ENCODE measurements at regions not wholly inside any gene's neighbourhood (a gene's known extent, or its start where the extent isn't known, plus 50 kb on each side); places are given as distances from the start of the nearest gene placed in this dataset.
A peak's percentile ranks its signal among the peaks of the same experiment; 100 is the strongest.
"Not testable (repeated sequence)": the region's sequence is repeated elsewhere in the genome, so short reads cannot be mapped to it uniquely, and the experiment has no call there.

DNA sequence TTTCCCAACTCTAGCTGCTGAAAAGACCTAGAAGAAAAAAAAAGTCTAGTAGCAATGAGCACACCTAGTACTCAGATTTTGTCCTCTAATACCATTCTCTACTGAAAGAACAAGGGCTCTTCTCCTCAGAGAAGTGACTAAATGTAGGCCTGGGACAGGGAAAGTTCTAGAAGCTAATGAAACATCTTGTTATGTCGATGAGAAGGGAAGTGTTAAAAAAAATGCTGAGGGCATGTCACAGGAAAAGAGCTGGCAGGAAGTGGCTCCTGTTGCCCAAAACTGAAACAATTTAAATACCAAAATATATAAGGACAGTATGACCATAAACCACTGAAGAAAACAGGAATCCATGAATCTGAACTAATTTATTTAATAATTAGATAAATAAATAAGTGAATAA lies 581.4 kb upstream of the TBL1XR1 start:
- no peak for DNase-seq (ENCODE audit: low spot score)

DNA sequence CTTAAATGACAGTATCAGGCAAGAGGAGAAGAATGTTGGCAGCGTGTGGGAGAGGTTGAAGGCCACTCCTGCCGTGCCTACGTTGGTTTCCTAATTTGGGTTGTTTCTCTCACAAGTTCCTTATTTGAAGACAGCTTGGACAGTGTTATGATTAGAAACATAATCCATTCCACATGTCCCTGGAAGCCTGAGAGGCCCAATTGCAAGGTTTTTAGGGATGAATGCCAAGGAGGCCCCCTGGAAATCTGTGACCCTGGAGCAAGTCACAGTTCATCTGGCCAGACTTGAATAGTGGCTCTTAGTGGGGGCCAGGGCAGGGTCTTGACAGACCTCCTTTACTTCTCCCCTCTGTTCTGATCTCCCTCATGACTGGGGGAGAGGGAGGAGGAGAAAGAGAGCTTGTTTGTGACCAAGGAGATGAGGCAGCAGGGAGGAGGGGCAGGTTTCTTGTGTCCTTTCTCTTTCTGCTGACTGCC lies 584.4 kb upstream of the TBL1XR1 start:
- peak; percentile 57 for DNase-seq (ENCODE audit: low spot score)

DNA sequence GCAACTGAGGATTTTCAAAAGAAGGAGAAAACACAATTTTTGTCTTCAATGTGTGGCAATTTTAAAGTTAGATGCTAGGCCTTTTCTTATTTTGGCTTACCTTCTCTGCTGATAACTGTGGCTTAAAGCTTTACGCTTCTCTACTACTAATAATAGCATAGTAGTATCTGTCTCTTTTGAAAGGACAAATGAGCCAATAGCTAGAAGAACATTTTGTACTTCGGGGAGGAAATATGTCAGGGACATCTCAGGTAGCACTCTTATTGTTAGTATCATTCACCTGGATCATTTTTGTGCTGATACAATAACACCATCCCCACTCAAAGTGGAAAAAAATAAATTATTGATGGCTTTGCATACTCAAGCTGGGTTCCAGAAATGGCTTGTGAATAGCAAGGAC lies 586.1 kb upstream of the TBL1XR1 start:
- no peak for DNase-seq (ENCODE audit: low spot score)

DNA sequence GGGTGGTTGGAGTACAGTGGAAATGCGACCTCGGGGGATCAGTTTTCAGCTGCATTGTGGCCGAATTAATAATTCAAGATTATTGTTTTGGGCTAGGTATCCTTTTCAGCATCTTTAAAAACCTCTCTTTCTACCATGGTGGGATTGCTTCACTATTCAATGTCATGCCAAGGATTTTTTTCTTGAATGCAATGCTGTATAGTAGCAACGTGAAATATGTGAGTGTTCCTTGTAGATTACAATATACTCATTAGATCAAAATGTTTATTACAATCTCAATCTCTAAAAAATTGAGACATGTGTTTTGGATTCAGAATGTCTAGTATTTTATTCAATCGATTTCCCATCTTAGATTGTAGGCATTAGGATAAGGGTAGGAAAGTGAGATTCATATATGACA lies 586.5 kb upstream of the TBL1XR1 start:
- DNase-seq (ENCODE audit: low spot score), result no peak

DNA sequence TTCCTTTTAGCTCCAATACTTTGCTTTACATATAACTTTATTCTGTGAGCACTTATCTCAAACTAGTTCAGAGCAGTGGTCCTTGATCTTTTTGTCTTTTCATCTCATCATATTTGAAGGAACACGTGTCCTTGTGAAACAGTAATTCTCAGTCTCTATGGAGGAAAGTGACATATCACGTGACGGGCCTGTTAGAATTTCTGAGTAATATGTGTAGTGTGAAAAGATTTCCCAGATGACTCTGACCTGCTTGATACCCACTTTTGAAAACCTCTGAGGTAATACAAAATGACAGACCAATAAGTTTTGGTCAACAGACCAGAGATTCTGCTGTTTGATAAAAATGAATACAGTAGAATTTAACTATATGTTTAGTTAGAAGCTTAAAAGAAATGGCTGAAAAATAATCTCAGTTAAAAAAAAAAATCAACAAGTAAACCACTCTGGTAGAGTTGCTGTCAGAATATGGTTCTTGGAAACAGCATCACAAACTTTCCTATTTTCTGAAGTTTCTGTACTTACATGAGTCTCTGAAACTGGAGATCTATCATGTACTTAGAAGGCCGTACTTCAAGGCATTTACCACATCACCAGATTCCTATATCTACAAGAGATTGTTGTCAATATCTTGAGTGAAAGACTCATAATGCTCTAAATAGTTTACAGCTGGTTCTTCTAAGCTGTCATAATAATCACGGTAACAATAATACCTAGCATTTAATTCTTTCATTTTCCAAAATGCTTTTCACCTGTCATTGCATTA lies 590.2 kb upstream of the TBL1XR1 start:
- DNase-seq (ENCODE audit: low spot score), result no peak

DNA sequence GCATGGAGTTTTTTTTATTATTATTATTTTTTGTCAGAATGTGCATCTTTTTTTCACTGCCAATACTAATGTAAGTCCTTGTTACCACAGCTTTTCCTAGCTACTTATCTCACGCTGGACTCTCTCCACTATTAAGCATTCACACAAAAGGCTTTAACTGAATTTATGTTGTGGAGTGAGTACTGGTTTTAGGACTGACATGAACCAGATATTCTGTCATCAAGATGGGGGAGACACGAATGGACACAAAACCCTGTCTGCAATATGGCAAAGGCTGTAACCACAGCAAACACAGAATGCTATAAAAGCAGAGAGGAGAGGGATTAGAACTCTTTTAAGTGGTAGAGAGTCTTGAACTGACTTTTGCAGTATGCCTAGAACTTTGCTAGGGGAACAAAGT lies 592.2 kb upstream of the TBL1XR1 start:
- DNase-seq (ENCODE audit: low spot score), result no peak

DNA sequence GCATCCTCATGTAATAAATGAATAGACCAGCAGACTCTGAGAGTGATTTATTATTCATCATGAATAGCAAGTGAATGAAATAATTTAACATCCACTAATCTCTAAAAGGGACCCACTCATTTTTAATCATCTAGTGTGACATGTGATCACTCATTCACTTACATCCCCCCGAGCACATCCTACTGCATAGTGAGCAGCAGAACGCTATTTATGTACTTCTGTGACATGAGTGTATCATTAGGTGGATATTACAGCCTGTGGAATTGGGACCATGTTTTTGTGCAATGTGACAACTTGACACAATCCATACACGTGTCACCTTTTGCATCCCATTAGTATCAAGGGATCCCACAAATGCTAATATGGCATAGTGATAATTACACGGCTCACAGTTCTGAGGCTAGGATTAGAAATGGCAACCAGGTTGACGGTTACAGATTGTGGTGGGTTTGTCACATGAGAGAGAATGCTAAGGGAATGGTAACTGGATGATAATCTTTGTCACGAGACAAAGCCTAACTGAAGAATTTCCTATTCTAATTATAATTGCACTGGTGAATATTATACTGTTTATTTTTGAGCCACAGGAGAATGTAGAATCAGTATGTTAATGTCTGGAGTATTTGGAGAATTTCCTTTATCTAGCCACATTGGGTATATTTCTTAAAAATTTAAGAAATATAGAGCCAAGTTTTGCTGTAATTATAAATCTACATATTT lies 595.2 kb upstream of the TBL1XR1 start:
- peak; percentile 29 for DNase-seq (ENCODE audit: low spot score)

DNA sequence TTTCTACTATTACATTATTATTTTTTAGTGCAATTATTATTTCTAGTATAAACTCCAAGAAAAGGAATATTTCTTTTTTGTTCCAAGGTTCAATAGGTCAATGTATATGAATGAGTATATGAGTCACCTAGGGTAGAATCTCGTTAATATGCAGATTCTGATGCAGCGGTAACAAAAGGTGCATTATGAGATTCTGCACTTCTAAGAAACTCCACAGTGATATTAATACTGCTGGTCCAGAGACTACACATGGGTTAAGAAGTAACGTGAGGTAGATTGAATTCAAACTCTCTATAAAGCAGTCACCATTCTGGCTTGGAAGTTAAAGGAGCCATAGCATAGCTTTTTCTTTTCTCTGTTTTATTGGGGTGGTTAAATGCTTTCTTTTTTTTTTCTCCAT lies 596.2 kb upstream of the TBL1XR1 start:
- DNase-seq (ENCODE audit: low spot score), result no peak

DNA sequence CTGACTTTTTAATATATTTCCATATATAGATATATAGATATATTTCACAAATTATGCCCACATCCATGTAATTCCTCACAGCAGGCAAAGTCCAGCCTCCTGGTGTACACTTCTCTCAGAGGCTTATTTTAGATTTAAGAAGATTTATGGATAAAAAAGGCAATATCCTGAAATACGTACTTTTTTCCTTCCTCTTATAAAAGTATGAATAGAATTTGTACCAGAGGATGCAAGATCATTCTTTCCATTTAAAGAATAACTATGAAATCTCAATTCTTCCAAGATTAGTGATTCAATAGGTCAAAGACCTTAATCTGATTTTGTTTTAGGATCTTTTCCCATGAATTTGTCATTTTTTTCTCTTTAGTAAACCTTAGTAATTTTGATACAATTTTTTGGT lies 597.9 kb upstream of the TBL1XR1 start:
- no peak for DNase-seq (ENCODE audit: low spot score)

DNA sequence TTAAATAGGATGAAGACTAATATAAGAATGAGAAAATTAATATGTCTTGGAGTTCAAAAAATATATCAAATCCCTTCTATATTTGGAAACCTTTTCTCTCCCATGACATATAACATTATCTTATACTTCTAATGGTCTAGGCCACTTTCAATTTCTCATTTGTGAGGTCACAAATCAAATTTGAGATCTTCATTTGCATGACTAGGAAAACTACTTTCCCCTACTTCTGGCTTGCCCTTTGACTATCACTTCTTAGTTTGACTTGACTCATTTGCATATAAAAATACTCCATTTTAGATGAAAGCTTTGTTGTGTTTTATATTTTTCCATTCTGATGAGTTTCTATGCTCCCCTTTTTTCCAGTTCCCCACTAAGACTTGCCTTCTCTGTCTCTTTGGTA lies 598.6 kb upstream of the TBL1XR1 start:
- DNase-seq (ENCODE audit: low spot score), result no peak

DNA sequence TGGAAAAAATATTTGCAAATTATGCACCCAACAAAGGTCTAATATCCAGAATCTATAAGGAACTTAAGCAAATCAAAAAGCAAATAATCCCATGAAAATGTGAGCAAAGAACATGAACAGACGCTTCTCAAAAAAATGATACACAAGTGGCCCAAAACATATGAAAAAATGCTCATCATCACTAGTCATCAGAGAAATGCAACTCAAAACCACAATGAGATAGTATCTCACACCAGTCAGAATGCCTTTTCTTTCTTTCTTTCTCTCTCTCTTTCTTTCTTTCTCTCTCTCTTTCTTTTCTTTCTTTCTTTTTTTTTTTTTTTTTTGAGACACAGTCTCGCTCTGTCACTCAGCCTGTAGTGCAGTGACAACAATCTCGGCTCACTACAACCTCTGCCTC lies 602.9 kb upstream of the TBL1XR1 start:
- not testable (repeated sequence) for DNase-seq (ENCODE audit: low spot score)

DNA sequence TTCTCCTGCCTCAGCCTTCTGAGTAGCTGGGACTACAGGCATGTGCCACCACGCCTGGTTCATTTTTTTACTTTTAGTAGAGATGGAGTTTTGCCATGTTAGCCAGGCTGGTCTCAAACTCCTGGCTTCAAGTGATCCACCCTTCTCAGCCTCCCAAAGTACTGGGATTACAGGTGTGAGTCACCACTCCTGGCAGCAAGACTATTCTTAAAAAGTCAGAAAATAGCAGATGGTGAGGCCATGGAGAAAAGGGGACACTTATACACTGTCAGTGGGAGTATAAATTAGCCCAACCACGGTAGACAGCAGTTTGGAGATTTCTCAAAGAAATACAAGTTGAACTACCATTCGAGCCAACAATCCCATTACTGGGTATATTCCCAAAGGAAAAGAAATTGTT lies 603.3 kb upstream of the TBL1XR1 start:
- no peak for DNase-seq (ENCODE audit: low spot score)

DNA sequence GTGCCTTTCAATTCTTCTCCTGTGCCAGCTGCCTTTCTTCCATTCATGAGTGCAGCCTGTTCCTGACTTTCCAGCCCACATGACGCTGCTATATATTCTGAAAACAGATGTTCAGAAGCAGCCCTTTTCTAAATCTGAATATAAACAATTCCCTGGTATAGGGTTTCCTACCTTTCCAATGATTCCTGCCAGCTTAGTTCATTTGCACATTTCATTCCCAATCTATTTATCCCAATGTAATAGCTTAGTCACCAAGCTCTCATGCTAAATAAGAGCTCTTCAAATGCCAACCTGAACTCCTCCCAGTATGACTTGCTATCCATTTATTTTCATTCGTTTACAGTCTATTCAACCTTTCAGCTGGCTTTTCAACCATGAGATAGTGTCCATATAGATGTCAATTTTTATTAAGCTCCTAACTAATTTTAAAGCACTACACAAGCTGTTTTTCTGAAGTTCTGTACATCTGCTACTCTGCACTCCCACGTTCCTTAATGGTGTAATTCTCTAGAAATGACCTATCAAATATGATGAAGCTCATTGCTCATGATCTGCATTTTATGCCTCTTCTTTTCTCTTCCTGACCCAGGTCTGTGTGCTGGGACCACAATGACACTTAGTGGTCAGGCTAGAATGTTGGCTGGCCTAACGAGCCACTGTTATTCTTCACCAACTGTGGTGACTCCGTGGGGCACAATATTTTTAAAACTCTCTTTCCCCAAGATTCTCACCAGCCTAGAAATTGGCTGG lies 605.0 kb upstream of the TBL1XR1 start:
- peak; percentile 29 for DNase-seq (ENCODE audit: low spot score)

DNA sequence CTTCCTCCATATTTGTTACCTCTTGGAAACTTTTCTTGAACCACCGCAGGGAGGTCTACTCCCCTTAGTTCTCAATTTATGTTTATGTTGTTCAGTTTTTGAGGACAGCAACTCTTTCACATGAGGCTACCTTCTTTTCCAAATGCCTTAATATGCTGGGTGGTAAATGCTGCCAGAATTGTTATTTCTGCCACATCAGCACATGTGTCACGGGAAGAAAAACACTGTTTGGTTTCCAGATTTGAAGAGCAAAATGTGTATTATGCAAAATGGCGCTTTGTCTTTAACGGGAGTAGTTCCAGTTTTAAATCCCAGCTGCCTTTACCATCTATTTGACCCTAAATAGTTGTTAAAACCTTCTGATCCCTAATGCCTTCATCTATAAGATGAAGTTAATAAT lies 606.2 kb upstream of the TBL1XR1 start:
- DNase-seq (ENCODE audit: low spot score), result no peak

DNA sequence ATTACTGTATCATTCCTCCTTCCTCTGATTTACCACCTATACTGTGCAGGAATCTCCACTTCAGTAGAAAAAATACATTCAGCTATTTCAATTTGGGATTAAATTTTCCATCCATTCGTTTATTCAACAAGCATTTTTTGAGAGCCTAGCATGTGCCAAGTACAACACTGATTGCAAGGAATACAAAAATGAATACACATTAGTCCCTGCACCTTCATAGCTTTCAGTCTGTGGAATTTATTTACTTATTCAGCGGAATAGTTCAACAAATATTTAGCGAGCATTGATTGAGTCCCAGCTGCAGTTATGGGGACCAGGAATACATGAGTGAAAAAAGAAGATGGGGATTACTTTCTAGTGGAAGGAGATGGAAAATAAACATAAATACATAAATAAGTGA lies 606.8 kb upstream of the TBL1XR1 start:
- DNase-seq (ENCODE audit: low spot score), result no peak

DNA sequence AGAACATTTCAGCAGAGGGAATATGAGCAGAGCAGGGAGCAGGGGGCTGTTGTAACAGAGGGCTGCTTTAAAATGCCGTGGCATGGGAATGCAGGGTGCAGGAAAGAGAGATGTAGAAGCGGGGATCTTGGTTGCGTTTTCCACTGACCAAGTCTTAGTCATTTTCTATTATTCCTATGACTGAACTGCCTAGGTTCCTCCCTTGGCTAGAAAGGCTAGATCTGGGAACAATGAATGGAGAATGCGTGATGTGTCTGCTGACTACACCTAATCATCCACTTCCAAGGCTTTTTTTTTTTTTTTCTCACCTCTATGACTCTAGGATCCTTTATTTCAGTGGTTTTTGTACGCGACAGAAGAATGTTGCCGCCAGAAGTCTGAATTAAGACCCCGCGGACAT lies 607.4 kb upstream of the TBL1XR1 start:
- DNase-seq (ENCODE audit: low spot score), result no peak

DNA sequence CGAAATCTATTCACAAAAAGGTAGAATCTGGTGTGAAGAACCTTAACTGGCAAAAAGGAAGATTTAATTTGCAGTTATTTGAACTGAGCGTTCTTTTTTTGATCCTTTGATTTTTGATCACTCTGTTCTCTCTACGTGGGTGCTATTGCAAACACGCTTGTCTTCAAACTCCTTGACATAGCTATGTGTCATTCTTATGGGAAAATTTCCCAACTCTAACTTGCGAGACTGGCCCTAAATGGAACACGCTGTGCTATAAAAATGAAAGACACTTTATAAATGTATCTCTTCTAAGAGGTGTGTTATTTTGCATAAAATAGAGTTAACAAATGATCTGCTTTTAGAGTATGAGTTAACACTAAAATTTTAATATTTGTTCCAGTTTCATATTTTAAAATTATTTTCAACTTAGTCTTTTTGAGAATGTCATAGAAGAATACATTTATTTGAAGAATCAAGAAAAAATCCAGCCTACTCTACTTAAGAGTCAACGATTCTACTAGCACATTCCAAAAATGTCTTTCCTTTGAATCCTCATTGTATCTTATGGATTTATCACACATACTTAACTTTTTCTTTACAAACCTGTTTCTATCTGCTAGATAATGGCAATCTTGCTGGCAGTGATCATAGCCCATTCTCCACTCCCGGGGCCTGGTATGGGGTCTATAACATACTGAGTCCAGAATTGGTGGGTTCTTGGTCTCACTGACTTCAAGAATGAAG lies 610.0 kb upstream of the TBL1XR1 start:
- DNase-seq (ENCODE audit: low spot score), result no peak

DNA sequence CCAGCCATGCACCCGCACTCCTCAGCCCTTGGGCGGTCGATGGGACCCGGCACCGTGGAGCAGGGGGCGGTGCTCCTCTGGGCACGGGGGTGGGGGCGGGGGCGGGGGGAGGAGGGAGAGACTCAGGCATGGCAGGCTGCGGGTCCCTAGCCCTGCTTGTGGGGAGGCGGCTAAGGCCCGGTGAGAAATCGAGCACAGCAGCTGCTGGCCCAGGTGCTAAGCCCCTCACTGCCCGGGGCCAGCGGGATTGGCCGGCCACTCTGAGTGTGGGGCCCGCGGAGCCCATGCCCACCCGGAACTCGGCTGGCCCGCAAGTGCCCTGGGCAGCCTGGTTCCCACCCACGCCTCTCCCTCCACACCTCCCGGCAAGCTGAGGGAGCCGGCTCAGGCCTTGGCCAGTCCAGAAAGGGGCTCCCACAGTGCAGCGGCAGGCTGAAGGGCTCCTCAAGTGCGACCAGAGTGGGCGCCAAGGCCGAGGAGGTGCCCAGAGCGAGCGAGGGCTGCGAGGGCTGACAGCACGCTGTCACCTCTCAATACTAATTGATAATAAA lies 611.7 kb upstream of the TBL1XR1 start:
- DNase-seq (ENCODE audit: low spot score), result not testable (repeated sequence)

DNA sequence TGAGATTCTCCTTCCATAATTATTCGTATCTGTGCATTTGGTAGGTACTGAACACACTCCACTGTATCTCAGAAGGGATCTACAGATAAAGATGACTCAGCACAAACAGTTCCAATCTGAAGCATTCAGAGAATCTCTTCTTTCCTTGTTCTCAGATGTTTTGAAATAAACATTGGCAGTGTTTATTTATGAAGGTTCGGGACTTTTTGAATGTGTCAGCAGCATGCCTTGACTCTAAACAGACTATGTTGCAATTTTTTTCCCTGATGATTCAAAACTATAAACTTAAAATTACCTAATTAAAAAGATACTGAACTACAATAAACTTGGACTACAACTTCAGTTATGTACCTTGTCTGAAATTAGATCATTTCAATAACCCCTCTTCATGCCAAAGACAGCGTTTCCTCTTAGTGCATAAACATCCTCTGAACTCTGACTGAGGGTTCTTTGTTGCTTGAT lies 612.9 kb upstream of the TBL1XR1 start:
- DNase-seq (ENCODE audit: low spot score), result peak; percentile 56

DNA sequence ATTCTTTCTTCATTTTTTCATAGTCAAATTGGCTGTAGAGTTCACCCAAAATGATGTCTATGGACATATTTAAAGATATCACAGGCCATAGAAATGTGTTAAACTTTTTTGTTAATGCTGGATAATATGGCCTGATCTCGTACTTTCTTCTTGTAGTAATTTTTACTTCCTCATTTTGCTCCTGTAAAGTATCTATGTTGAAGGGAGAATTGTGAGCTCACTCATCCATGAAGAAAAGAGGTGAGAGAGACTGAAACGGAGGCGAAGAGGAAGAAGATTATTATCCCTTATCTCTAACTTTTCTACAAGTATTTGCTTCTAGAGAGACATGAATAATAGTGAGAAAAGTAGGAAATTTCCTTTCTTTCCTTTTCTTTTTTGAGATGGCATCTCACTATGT lies 613.8 kb upstream of the TBL1XR1 start:
- no peak for DNase-seq (ENCODE audit: low spot score)

DNA sequence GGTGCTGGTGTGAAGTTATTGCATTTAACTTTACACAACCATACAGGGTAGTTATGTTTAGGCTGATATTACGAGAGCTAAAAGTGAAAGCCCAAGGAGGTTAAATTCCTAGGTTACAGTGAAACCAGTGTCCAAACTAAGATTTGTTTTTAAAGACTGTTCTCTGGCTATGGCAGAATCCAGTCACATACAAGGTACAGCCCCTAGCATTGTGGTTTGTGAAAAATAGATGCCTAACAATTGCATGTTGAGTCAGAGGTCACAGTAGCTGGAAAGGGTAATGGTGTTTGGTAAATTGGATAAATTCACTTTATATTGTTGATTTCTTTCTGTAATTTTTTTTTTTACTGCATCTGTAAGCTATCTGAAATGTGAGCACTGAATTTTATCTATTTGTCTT lies 614.6 kb upstream of the TBL1XR1 start:
- no peak for DNase-seq (ENCODE audit: low spot score)

DNA sequence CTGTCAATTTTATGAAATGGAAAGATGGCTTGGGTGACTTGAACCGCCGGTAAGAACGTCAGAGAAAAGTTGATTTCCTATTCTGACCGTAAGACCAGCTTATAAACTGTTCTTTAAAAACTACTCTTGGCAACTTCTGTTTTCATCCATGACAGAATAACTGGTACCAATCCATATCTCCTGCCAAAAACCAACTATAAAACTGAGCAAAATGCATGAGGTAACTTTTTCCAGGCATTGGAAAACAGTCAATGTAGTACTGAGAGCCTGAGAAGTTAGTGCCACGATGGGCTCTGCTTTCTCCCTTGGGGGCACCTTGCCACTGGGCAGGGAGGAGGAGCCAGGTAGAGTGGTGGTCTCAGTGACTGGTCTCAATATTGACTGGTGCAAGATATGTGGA lies 615.2 kb upstream of the TBL1XR1 start:
- DNase-seq (ENCODE audit: low spot score), result no peak

Measured in AG20443 (cell line).